K562 (cell line): ENCODE measurements at regions not wholly inside any gene's neighbourhood (a gene's known extent, or its start where the extent isn't known, plus 50 kb on each side); places are given as distances from the start of the nearest gene placed in this dataset.

Experiments used
- ATAC-seq: fragments of 200-7000 bp; cut with Tn5 transposase; 3 replicates; pipeline ENCODE4 v1.9.1; 2020; ENCODE audit warnings: moderate library complexity
- BruUV-seq: library from RNA; stranded (reverse); fragments of 400-500 nt; replicated peaks from 2 replicates; lab custom pipeline; 2021; lab: Mats Ljungman, UMichigan
- CTCF ChIA-PET: fragments of 300-600 bp; formaldehyde crosslinking; extraction: SDS; loops from one replicate; lab custom pipeline; 2021; ENCODE audit warnings: low intra/inter-chr PET ratio; lab: Yijun Ruan, JAX
- POLR2A ChIA-PET: fragments of 300-600, 350-650 bp; sonication (Branson Sonifier 250); formaldehyde crosslinking; extraction: SDS; loops from one replicate; lab custom pipeline; 2021; ENCODE audit warnings: antibody characterized with exemption, inconsistent platforms; lab: Yijun Ruan, JAX
- DNase-seq, 4 experiments: peaks; one replicate each; pipeline versions ENCODE4 v3.0.0 to v3.0.0-alpha.2; 2011 to 2018; ENCODE audit warnings: low spot score in 3 of 4, mixed read lengths in 3 of 4; ENCODE audit errors: extremely low read depth in 1 of 4
- FAIRE-seq: peaks from 2 replicates; lab custom pipeline; 2011; peaks lifted over from hg19 to GRCh38; lab: Jason Lieb, UNC
- H2AFZ ChIP-seq: 2 replicates; pipeline ENCODE4 v1.6.0; 2011; ENCODE audit warnings: low read depth, low read length, control low read depth, inconsistent platforms
- H3K27ac ChIP-seq: fragments of 200-600 bp; 3 replicates; pipeline ENCODE4 v1.8.0; 2011; ENCODE audit warnings: low read depth, mild to moderate bottlenecking, control low read depth, inconsistent platforms, low read length, moderate library complexity, mixed read lengths; ENCODE audit errors: extremely low read depth
- H3K27me3 ChIP-seq, 2 experiments: fragments of 300-600 bp in 1 of 2; 2 replicates in 1 of 2; 3 replicates in 1 of 2; pipeline versions ENCODE4 v1.6.0 to v1.8.0; 2011; ENCODE audit warnings: inconsistent platforms in 2 of 2, low read length in 2 of 2, mild to moderate bottlenecking in 1 of 2, mixed read lengths in 1 of 2, moderate library complexity in 1 of 2; ENCODE audit not compliant: control insufficient read depth in 2 of 2, insufficient read depth in 2 of 2
- H3K36me3 ChIP-seq: fragments of 300-600 bp; 3 replicates; pipeline ENCODE4 v1.8.0; 2011; ENCODE audit warnings: mild to moderate bottlenecking, low read length, inconsistent platforms; ENCODE audit not compliant: control insufficient read depth, insufficient read depth
- H3K4me1 ChIP-seq, 2 experiments: fragments of 200-600 bp in 1 of 2; replicated peaks in 1 of 2; 2 replicates in 1 of 2; 3 replicates in 1 of 2; pipeline versions ENCODE4 v1.5.1 to v1.8.0; 2011; ENCODE audit warnings: inconsistent platforms in 2 of 2, low read length in 2 of 2, mild to moderate bottlenecking in 1 of 2, mixed read lengths in 1 of 2, moderate library complexity in 1 of 2; ENCODE audit not compliant: control insufficient read depth in 2 of 2, insufficient read depth in 2 of 2
- H3K4me2 ChIP-seq: 2 replicates; pipeline ENCODE4 v1.6.1; 2011; ENCODE audit warnings: low read length, control low read depth, inconsistent platforms, mixed read lengths; ENCODE audit not compliant: insufficient read depth
- H3K4me3 ChIP-seq: fragments of 200-600 bp; sonication (generic), shearing (Covaris generic); 2 replicates; pipeline ENCODE4 v1.5.1; 2016; ENCODE audit warnings: control low read depth, inconsistent platforms
- H3K79me2 ChIP-seq: fragments of 200-600 bp; 3 replicates; pipeline ENCODE4 v1.8.0; 2011; ENCODE audit warnings: low read length, inconsistent platforms; ENCODE audit not compliant: control insufficient read depth, insufficient read depth
- H3K9ac ChIP-seq, 2 experiments: 2 replicates each; pipeline versions ENCODE4 v1.6.0 to v1.6.1; 2011; ENCODE audit warnings: low read depth in 2 of 2, low read length in 2 of 2, control low read depth in 1 of 2, inconsistent platforms in 1 of 2, mild to moderate bottlenecking in 1 of 2, mixed read lengths in 1 of 2; ENCODE audit not compliant: insufficient read depth in 1 of 2
- H3K9me1 ChIP-seq: one replicate; pipeline ENCODE4 v1.6.0; 2011; ENCODE audit warnings: inconsistent platforms, mild to moderate bottlenecking, low read length, moderate library complexity; ENCODE audit not compliant: control insufficient read depth, insufficient read depth
- H3K9me3 ChIP-seq: replicated peaks from 2 replicates; pipeline ENCODE4 v1.5.1; 2011; ENCODE audit warnings: low read depth, low read length, inconsistent platforms; ENCODE audit not compliant: control insufficient read depth, insufficient read depth
- H4K20me1 ChIP-seq: replicated peaks from 2 replicates; pipeline ENCODE4 v1.6.1; 2011; ENCODE audit warnings: low read length, inconsistent platforms, mixed read lengths; ENCODE audit not compliant: control insufficient read depth, insufficient read depth
- CBFA2T2 ChIP-seq: fragments of 450-650 bp; conservative IDR thresholded peaks from 2 replicates; pipeline ENCODE4 v1.6.1; 2017; ENCODE audit warnings: mild to moderate bottlenecking
- RBM22 ChIP-seq: fragments of 200-400 bp; formaldehyde crosslinking; IDR thresholded peaks from 2 replicates; pipeline ENCODE4 v1.6.1; 2018; ENCODE audit warnings: low read length, low read depth; ENCODE audit not compliant: poor library complexity, severe bottlenecking
- WGBS: fragments of 100-300 bp; shearing (Covaris generic); methylation state at CpG from one replicate; pipeline ENCODE4 v1.1.6; 2016; ENCODE audit warnings: low coverage, mixed read lengths; ENCODE audit not compliant: insufficient coverage; ENCODE audit errors: missing lambda C conversion rate; 5-methylcytosine and 5-hydroxymethylcytosine counted together
- in situ Hi-C: fragments of 300-500 bp; cut with MboI; formaldehyde crosslinking; loops from 4 replicates; pipeline ENCODE4 v1.15.0; 2018; ENCODE audit warnings: inconsistent platforms, mixed read lengths
- intact Hi-C: fragments of 100-400 bp; cut with micrococcal nuclease; formaldehyde crosslinking; loops from 2 replicates; pipeline ENCODE4 v1.14.2; 2022
- TF ChIP-seq, protein P1 (sequence below): sonication (generic); IDR thresholded peaks from 2 replicates; pipeline ENCODE4 v1.6.1; 2016
- TF ChIP-seq, protein P2 (sequence below): fragments of 450-650 bp; conservative IDR thresholded peaks from 2 replicates; pipeline ENCODE4 v1.6.1; 2016; ENCODE audit warnings: missing genetic modification characterization, low read depth, mild to moderate bottlenecking, control low read depth, missing compliant biosample characterization
- TF ChIP-seq, protein P3 (sequence below), 2 experiments: fragments of 150-350 bp in 1 of 2; IDR thresholded peaks; 2 replicates each; pipeline ENCODE4 v1.6.1; 2012 to 2016; ENCODE audit warnings: low read depth in 2 of 2, low read length in 2 of 2, mild to moderate bottlenecking in 1 of 2, moderate library complexity in 1 of 2
- TF ChIP-seq, protein P4 (sequence below): fragments of 450-650 bp; IDR thresholded peaks from 2 replicates; pipeline ENCODE4 v1.6.1; 2016; ENCODE audit warnings: low read depth
- TF ChIP-seq, protein P5 (sequence below): fragments of 250-450 bp; sonication (Bioruptor Pico); IDR thresholded peaks from 2 replicates; pipeline ENCODE4 v1.9.0; 2021; ENCODE audit warnings: mild to moderate bottlenecking

DNA sequence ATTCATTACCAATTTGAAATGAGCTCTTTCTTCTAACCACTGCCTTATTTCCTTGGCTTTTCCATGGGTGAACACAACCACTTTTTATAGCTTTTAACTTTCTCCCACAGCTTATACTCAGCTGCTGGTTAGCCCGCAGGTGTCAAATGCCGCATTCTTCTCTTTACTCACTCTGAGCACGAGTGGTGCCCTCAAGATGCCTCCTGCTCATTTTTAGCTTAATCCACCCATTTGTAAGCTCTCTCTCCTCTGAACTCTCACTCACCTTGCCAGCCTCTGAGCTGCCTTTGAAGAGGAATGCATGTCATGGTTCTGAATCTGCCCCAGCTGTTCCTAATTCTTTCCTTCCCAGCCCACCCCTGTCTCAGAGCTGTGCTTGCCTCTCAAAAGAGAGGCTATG, 449.4 kb upstream of the PRICKLE1 start:
- in situ Hi-C loops (no loop called here), intact Hi-C loops (no loop called here)
- Histone ChIP-seq H3K36me3 (no peaks in the 10 kb centered on the region), H2AFZ (no peak overlapping the region), H3K4me1 (no peaks in the 10 kb centered on the region), H3K9me3 (no peaks in the 10 kb centered on the region), H3K27ac (no peak overlapping the region), H3K27me3 (no peaks in the 10 kb centered on the region), H3K9me1 (no peaks in the 10 kb centered on the region), H3K4me2 (no peak overlapping the region), H4K20me1 (no peaks in the 10 kb centered on the region), H3K9ac (no peak overlapping the region), H3K4me3 (no peak overlapping the region), H3K79me2 (no peaks in the 10 kb centered on the region)
- WGBS = 2% methylated on average over 3 of the region's 3 CpGs
- no peak for FAIRE-seq
- ATAC-seq = no peak
- ChIA-PET POLR2A (no interaction called here), CTCF (no interaction called here)
- DNase-seq = no peak
- no TSS peak for BruUV-seq
- TF ChIP-seq RBM22 = no peak
- TF ChIP-seq, protein P1, sequence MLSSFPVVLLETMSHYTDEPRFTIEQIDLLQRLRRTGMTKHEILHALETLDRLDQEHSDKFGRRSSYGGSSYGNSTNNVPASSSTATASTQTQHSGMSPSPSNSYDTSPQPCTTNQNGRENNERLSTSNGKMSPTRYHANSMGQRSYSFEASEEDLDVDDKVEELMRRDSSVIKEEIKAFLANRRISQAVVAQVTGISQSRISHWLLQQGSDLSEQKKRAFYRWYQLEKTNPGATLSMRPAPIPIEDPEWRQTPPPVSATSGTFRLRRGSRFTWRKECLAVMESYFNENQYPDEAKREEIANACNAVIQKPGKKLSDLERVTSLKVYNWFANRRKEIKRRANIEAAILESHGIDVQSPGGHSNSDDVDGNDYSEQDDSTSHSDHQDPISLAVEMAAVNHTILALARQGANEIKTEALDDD = no peak
- no peak for TF ChIP-seq CBFA2T2
- TF ChIP-seq, protein P2, sequence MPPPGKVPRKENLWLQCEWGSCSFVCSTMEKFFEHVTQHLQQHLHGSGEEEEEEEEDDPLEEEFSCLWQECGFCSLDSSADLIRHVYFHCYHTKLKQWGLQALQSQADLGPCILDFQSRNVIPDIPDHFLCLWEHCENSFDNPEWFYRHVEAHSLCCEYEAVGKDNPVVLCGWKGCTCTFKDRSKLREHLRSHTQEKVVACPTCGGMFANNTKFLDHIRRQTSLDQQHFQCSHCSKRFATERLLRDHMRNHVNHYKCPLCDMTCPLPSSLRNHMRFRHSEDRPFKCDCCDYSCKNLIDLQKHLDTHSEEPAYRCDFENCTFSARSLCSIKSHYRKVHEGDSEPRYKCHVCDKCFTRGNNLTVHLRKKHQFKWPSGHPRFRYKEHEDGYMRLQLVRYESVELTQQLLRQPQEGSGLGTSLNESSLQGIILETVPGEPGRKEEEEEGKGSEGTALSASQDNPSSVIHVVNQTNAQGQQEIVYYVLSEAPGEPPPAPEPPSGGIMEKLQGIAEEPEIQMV (tag) = no peak
- TF ChIP-seq, protein P3, sequence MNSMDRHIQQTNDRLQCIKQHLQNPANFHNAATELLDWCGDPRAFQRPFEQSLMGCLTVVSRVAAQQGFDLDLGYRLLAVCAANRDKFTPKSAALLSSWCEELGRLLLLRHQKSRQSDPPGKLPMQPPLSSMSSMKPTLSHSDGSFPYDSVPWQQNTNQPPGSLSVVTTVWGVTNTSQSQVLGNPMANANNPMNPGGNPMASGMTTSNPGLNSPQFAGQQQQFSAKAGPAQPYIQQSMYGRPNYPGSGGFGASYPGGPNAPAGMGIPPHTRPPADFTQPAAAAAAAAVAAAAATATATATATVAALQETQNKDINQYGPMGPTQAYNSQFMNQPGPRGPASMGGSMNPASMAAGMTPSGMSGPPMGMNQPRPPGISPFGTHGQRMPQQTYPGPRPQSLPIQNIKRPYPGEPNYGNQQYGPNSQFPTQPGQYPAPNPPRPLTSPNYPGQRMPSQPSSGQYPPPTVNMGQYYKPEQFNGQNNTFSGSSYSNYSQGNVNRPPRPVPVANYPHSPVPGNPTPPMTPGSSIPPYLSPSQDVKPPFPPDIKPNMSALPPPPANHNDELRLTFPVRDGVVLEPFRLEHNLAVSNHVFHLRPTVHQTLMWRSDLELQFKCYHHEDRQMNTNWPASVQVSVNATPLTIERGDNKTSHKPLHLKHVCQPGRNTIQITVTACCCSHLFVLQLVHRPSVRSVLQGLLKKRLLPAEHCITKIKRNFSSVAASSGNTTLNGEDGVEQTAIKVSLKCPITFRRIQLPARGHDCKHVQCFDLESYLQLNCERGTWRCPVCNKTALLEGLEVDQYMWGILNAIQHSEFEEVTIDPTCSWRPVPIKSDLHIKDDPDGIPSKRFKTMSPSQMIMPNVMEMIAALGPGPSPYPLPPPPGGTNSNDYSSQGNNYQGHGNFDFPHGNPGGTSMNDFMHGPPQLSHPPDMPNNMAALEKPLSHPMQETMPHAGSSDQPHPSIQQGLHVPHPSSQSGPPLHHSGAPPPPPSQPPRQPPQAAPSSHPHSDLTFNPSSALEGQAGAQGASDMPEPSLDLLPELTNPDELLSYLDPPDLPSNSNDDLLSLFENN (IDR thresholded peaks at IDR 0.05; ENCODE audit: low read depth in 2 of 2, low read length in 2 of 2) = no peak
- TF ChIP-seq, protein P4, sequence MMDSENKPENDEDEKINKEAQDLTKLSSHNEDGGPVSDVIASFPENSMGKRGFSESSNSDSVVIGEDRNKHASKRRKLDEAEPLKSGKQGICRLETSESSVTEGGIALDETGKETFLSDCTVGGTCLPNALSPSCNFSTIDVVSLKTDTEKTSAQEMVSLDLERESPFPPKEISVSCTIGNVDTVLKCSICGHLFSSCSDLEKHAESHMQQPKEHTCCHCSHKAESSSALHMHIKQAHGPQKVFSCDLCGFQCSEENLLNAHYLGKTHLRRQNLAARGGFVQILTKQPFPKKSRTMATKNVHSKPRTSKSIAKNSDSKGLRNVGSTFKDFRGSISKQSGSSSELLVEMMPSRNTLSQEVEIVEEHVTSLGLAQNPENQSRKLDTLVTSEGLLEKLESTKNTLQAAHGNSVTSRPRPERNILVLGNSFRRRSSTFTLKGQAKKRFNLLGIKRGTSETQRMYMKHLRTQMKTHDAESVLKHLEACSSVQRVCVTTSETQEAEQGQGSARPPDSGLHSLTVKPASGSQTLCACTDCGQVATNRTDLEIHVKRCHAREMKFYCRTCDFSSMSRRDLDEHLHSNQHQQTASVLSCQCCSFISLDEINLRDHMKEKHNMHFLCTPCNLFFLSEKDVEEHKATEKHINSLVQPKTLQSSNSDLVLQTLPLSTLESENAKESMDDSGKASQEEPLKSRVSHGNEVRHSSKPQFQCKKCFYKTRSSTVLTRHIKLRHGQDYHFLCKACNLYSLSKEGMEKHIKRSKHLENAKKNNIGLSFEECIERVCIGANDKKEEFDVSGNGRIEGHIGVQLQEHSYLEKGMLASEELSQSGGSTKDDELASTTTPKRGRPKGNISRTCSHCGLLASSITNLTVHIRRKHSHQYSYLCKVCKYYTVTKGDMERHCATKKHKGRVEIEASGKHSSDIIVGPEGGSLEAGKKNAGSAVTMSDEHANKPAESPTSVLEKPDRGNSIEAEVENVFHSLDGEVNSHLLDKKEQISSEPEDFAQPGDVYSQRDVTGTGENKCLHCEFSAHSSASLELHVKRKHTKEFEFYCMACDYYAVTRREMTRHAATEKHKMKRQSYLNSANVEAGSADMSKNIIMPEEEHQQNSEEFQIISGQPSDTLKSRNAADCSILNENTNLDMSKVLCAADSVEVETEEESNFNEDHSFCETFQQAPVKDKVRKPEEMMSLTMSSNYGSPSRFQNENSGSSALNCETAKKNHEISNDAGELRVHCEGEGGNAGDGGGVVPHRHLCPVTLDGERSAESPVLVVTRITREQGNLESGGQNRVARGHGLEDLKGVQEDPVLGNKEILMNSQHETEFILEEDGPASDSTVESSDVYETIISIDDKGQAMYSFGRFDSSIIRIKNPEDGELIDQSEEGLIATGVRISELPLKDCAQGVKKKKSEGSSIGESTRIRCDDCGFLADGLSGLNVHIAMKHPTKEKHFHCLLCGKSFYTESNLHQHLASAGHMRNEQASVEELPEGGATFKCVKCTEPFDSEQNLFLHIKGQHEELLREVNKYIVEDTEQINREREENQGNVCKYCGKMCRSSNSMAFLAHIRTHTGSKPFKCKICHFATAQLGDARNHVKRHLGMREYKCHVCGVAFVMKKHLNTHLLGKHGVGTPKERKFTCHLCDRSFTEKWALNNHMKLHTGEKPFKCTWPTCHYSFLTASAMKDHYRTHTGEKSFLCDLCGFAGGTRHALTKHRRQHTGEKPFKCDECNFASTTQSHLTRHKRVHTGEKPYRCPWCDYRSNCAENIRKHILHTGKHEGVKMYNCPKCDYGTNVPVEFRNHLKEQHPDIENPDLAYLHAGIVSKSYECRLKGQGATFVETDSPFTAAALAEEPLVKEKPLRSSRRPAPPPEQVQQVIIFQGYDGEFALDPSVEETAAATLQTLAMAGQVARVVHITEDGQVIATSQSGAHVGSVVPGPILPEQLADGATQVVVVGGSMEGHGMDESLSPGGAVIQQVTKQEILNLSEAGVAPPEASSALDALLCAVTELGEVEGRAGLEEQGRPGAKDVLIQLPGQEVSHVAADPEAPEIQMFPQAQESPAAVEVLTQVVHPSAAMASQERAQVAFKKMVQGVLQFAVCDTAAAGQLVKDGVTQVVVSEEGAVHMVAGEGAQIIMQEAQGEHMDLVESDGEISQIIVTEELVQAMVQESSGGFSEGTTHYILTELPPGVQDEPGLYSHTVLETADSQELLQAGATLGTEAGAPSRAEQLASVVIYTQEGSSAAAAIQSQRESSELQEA = no peak
- TF ChIP-seq, protein P5, sequence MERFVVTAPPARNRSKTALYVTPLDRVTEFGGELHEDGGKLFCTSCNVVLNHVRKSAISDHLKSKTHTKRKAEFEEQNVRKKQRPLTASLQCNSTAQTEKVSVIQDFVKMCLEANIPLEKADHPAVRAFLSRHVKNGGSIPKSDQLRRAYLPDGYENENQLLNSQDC (CRISPR knock-in tag) = no peak
